Suprapubic skin (tissue), 4 donors: ENCODE measurements at regions not wholly inside any gene's neighbourhood (a gene's known extent, or its start where the extent isn't known, plus 50 kb on each side); places are given as distances from the start of the nearest gene placed in this dataset.
"Not testable (repeated sequence)": the region's sequence is repeated elsewhere in the genome, so short reads cannot be mapped to it uniquely, and the experiment has no call there.

Experiments used
- DNase-seq, 2 donors: peaks; one replicate each; pipeline ENCODE4 v3.0.0-alpha.2; 2019; ENCODE audit warnings: low spot score in 2 of 2
- H3K27ac ChIP-seq: fragments of 200-600 bp; sonication (generic); one replicate; pipeline ENCODE4 v1.5.1; 2019
- H3K27me3 ChIP-seq: fragments of 200-600 bp; sonication (generic); one replicate; pipeline ENCODE4 v1.5.1; 2019
- H3K36me3 ChIP-seq: fragments of 200-600 bp; sonication (generic); one replicate; pipeline ENCODE4 v1.5.1; 2019
- H3K4me1 ChIP-seq: fragments of 200-600 bp; sonication (generic); one replicate; pipeline ENCODE4 v1.5.1; 2019
- H3K4me3 ChIP-seq: fragments of 200-600 bp; sonication (generic); one replicate; pipeline ENCODE4 v1.5.1; 2019; ENCODE audit warnings: mild to moderate bottlenecking
- H3K9me3 ChIP-seq: fragments of 200-600 bp; sonication (generic); one replicate; pipeline ENCODE4 v1.5.1; 2019
- EP300 ChIP-seq: sonication (generic); formaldehyde crosslinking; IDR thresholded peaks from one replicate; pipeline ENCODE4 v1.6.1; 2017; ENCODE audit warnings: antibody characterized with exemption
- POLR2A ChIP-seq, 2 donors: fragments of 450-650 bp; IDR thresholded peaks; one replicate each; pipeline ENCODE4 v1.6.1; 2017; ENCODE audit warnings: antibody characterized with exemption in 2 of 2, mild to moderate bottlenecking in 2 of 2, moderate library complexity in 2 of 2
- POLR2AphosphoS5 ChIP-seq, 3 donors: sonication (generic); formaldehyde crosslinking; IDR thresholded peaks; one replicate each; pipeline ENCODE4 v1.6.1; 2017; ENCODE audit warnings: antibody characterized with exemption in 3 of 3
- WGBS: methylation state at CpG from one replicate; pipeline ENCODE4 v1.1.5; 2018; 5-methylcytosine and 5-hydroxymethylcytosine counted together
- TF ChIP-seq, protein P1 (sequence below), 2 donors: fragments of 200-600 bp in 1 of 2; fragments of 450-650 bp in 1 of 2; sonication (generic) in 1 of 2; IDR thresholded peaks; one replicate each; pipeline ENCODE4 v1.5.1; 2016 to 2019; ENCODE audit warnings: antibody characterized with exemption in 2 of 2, mild to moderate bottlenecking in 1 of 2, moderate library complexity in 1 of 2

DNA sequence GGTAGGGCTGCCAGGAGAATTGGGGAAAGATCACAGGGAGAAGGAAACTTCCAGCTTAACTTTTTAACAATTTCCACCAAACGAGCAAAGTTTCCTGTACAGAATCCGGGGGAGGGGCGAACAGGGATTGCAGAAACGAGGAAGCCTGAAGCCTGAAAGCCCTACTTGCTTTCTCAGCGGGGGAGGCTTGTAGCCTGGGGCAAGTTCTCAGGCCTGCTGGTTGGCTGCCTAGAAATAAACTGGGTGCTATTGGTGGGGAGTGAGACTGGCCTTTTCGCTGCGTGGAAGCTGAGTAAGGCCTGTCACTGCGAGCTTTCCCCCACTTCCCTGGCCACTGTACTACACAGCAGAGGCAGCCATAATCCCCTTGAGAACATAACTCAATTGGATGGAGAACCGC is 110.8 kb upstream of the ATP8A1 start:
- 70% methylated on average over 7 of the region's 9 CpGs for WGBS
- no peaks in the 10 kb centered on the region for H3K27me3 ChIP-seq
- TF ChIP-seq, protein P1, sequence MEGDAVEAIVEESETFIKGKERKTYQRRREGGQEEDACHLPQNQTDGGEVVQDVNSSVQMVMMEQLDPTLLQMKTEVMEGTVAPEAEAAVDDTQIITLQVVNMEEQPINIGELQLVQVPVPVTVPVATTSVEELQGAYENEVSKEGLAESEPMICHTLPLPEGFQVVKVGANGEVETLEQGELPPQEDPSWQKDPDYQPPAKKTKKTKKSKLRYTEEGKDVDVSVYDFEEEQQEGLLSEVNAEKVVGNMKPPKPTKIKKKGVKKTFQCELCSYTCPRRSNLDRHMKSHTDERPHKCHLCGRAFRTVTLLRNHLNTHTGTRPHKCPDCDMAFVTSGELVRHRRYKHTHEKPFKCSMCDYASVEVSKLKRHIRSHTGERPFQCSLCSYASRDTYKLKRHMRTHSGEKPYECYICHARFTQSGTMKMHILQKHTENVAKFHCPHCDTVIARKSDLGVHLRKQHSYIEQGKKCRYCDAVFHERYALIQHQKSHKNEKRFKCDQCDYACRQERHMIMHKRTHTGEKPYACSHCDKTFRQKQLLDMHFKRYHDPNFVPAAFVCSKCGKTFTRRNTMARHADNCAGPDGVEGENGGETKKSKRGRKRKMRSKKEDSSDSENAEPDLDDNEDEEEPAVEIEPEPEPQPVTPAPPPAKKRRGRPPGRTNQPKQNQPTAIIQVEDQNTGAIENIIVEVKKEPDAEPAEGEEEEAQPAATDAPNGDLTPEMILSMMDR (IDR thresholded peaks at IDR 0.05): no peak
- no peak for TF ChIP-seq POLR2A (IDR thresholded peaks at IDR 0.05)
- no peak for TF ChIP-seq POLR2AphosphoS5 (IDR thresholded peaks at IDR 0.05)
- no peak for TF ChIP-seq EP300
- no peak overlapping the region for H3K4me3 ChIP-seq
- H3K36me3 ChIP-seq: no peaks in the 10 kb centered on the region
- no peak overlapping the region for H3K27ac ChIP-seq
- H3K9me3 ChIP-seq: no peaks in the 10 kb centered on the region
- no peaks in the 10 kb centered on the region for H3K4me1 ChIP-seq
- no peak for DNase-seq

DNA sequence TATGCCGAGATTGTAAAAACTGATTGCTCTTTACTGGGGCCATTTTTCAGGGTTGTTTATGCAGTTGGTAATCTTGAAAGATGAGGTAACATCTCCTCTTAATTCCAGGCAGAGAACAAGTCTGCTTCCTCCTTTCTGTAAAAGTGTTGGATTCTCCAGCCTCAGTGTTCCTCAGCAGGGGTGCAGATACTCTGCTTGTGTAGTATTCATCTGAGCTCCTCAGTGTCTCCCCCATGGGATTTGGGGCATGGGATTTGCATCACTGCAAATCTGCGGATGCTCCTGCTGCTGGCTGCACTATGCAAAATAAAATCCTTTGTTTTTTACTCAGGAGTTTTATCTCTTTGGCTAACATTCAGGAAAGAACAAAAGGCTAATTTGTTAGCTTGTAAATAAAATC is 104.9 kb upstream of the ATP8A1 start:
- Histone ChIP-seq H3K36me3 (no peaks in the 10 kb centered on the region), H3K9me3 (no peaks in the 10 kb centered on the region), H3K27me3 (no peaks in the 10 kb centered on the region), H3K27ac (no peak overlapping the region), H3K4me1 (no peaks in the 10 kb centered on the region), H3K4me3 (no peak overlapping the region)
- TF ChIP-seq, protein P1 (IDR thresholded peaks at IDR 0.05): no peak
- TF ChIP-seq POLR2AphosphoS5 (IDR thresholded peaks at IDR 0.05) (no peak), EP300 (no peak), POLR2A (IDR thresholded peaks at IDR 0.05) (no peak)
- 27% methylated on average over 2 of the region's 2 CpGs for WGBS
- DNase-seq: no peak

DNA sequence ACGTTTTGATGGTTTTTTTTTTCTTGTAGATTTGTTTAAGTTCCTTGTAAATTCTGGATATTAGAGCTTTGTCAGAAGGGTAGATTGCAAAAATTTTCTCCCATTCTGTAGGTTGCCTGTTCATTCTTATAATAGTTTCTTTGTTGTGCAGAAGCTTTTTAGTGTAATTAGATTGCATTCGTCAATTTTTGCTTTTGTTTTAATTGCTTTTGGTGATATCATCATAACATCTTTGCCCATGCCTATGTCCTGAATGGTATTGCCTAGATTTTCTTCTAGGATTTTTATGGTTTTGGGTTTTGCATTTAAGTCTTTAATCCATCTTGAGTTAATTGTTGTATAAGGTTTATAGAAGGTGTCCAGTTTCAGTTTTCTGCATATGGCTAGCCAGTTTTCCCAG is 98.1 kb upstream of the ATP8A1 start:
- DNase-seq, H3K4me1 ChIP-seq, H3K4me3 ChIP-seq, H3K27ac ChIP-seq, H3K27me3 ChIP-seq, H3K36me3 ChIP-seq, H3K9me3 ChIP-seq: not testable (repeated sequence)
- 48% methylated on average over 2 of the region's 2 CpGs for WGBS

DNA sequence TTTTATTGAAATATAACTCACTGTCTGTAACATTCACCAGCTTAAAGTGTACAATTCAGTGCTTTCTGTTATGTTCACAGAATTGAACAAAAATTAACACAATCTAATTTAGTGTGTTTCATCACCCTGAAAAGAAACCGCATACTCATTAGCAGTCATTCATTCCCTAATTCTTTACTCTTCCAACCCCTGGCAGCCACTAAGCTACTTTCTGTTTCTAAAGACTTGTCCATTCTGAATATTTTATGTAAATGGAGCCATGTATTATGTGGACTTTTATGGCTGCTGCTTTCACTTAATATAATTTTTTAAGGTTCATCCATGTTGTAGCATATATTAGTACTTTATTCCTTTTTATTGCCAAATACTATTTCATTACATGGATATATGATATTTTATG is 94.7 kb upstream of the ATP8A1 start:
- DNase-seq: no peak
- Histone ChIP-seq H3K36me3 (no peaks in the 10 kb centered on the region), H3K4me1 (no peaks in the 10 kb centered on the region), H3K4me3 (no peak overlapping the region), H3K27ac (no peak overlapping the region), H3K9me3 (no peaks in the 10 kb centered on the region), H3K27me3 (no peaks in the 10 kb centered on the region)
- TF ChIP-seq POLR2A (IDR thresholded peaks at IDR 0.05) (no peak), POLR2AphosphoS5 (IDR thresholded peaks at IDR 0.05) (no peak), EP300 (no peak)
- TF ChIP-seq, protein P1 (IDR thresholded peaks at IDR 0.05): no peak
- WGBS: 85% methylated on average over 1 of the region's 1 CpG

DNA sequence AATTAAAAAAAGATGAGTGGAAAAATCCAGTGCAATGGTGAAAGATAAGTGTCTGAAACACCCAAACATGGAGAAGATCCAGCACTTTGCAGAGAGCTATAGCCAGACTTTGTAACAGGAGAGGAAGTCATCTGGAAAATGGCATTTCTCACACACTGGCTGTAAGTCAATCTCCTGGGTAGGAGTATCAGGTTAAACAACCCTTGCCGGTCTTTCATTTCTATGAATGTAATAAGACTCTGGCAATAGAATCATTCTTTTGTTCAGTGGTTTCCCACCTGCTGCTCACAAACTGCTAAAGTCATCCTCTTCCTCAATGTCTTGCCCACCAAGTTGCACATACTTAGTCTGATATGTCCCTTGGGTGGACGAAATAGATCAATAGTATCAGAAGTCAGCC is 94.0 kb upstream of the ATP8A1 start:
- no peaks in the 10 kb centered on the region for H3K36me3 ChIP-seq
- TF ChIP-seq POLR2AphosphoS5 (IDR thresholded peaks at IDR 0.05): no peak
- TF ChIP-seq, protein P1 (IDR thresholded peaks at IDR 0.05): no peak
- TF ChIP-seq EP300: no peak
- no peak for TF ChIP-seq POLR2A (IDR thresholded peaks at IDR 0.05)
- no peak overlapping the region for H3K27ac ChIP-seq
- no peaks in the 10 kb centered on the region for H3K4me1 ChIP-seq
- WGBS: 39% methylated on average over 2 of the region's 2 CpGs
- no peaks in the 10 kb centered on the region for H3K9me3 ChIP-seq
- DNase-seq: no peak
- no peaks in the 10 kb centered on the region for H3K27me3 ChIP-seq
- no peak overlapping the region for H3K4me3 ChIP-seq

DNA sequence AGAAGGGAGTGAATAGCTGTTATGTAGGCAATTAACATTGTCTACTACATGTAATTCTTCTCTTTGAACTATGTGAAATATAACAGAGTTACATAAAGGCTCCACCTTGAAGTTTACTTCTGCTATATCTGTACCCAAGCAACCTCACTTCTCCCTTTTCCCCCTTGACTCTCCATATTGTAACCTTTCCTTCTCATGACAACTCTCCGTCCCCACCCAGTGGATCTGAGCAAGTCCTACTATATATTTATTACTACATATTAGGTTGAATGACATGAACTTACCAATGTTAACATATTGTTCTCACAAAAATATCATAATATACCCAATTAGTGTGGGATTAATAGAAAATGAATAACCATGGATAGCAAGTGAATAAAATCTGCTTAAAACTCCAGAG is 93.2 kb upstream of the ATP8A1 start:
- Histone ChIP-seq H3K27ac (no peak overlapping the region), H3K9me3 (no peaks in the 10 kb centered on the region), H3K4me3 (no peak overlapping the region), H3K36me3 (no peaks in the 10 kb centered on the region), H3K27me3 (no peaks in the 10 kb centered on the region), H3K4me1 (no peaks in the 10 kb centered on the region)
- DNase-seq: no peak
- TF ChIP-seq, protein P1 (IDR thresholded peaks at IDR 0.05): no peak
- TF ChIP-seq POLR2A (IDR thresholded peaks at IDR 0.05) (no peak), EP300 (no peak), POLR2AphosphoS5 (IDR thresholded peaks at IDR 0.05) (no peak)
- 65% methylated on average over 1 of the region's 1 CpG for WGBS
